Astrocyte (in vitro differentiated cells and primary cell): ENCODE measurements at regions not wholly inside any gene's neighbourhood (a gene's known extent, or its start where the extent isn't known, plus 50 kb on each side); places are given as distances from the start of the nearest gene placed in this dataset.

Source experiments
- DNase-seq: peaks from one replicate; pipeline ENCODE4 v3.0.0-alpha.2; 2010; ENCODE audit warnings: low read depth
- FAIRE-seq: peaks from 2 replicates; lab custom pipeline; 2011; peaks lifted over from hg19 to GRCh38; lab: Jason Lieb, UNC
- H2AFZ ChIP-seq: 2 replicates; pipeline ENCODE4 v1.6.0; 2012; ENCODE audit warnings: low read depth, low read length, inconsistent platforms
- H3K27ac ChIP-seq: 2 replicates; pipeline ENCODE4 v1.5.1; 2011; ENCODE audit warnings: low read depth, low read length, inconsistent platforms
- H3K27me3 ChIP-seq: 2 replicates; pipeline ENCODE4 v1.6.0; 2011; ENCODE audit warnings: low read length, inconsistent platforms; ENCODE audit not compliant: insufficient read depth
- H3K36me3 ChIP-seq: 2 replicates; pipeline ENCODE4 v1.5.1; 2011; ENCODE audit warnings: low read length, inconsistent platforms; ENCODE audit not compliant: insufficient read depth
- H3K4me1 ChIP-seq: 2 replicates; pipeline ENCODE4 v1.5.1; 2011; ENCODE audit warnings: low read length, inconsistent platforms; ENCODE audit not compliant: insufficient read depth
- H3K4me2 ChIP-seq: 2 replicates; pipeline ENCODE4 v1.6.0; 2012; ENCODE audit warnings: low read length, inconsistent platforms
- H3K4me3 ChIP-seq: 2 replicates; pipeline ENCODE4 v1.5.1; 2011; ENCODE audit warnings: low read depth, mild to moderate bottlenecking, low read length, inconsistent platforms; ENCODE audit not compliant: insufficient read depth
- H3K79me2 ChIP-seq: 2 replicates; pipeline ENCODE4 v1.6.0; 2012; ENCODE audit warnings: mild to moderate bottlenecking, low read length, inconsistent platforms; ENCODE audit not compliant: insufficient read depth
- H3K9ac ChIP-seq: 2 replicates; pipeline ENCODE4 v1.6.0; 2012; ENCODE audit warnings: mild to moderate bottlenecking, low read length, inconsistent platforms
- H3K9me3 ChIP-seq: 2 replicates; pipeline ENCODE4 v1.5.1; 2012; ENCODE audit warnings: low read depth, mild to moderate bottlenecking, low read length, inconsistent platforms; ENCODE audit not compliant: insufficient read depth
- H4K20me1 ChIP-seq: 2 replicates; pipeline ENCODE4 v1.6.0; 2012; ENCODE audit warnings: low read length, inconsistent platforms; ENCODE audit not compliant: insufficient read depth
- H3K27ac Mint-ChIP-seq: one replicate; pipeline ENCODE4 v1.8.0; 2021; ENCODE audit warnings: mild to moderate bottlenecking, mixed read lengths; ENCODE audit not compliant: unreplicated experiment
- H3K27me3 Mint-ChIP-seq: one replicate; pipeline ENCODE4 v1.8.0; 2021; ENCODE audit warnings: low read depth, mixed read lengths; ENCODE audit not compliant: unreplicated experiment
- H3K36me3 Mint-ChIP-seq: one replicate; pipeline ENCODE4 v1.8.0; 2021; ENCODE audit warnings: low read depth, mixed read lengths; ENCODE audit not compliant: unreplicated experiment
- H3K4me1 Mint-ChIP-seq: one replicate; pipeline ENCODE4 v1.8.0; 2021; ENCODE audit warnings: low read depth, mixed read lengths; ENCODE audit not compliant: unreplicated experiment
- H3K4me3 Mint-ChIP-seq: one replicate; pipeline ENCODE4 v1.8.0; 2021; ENCODE audit warnings: mild to moderate bottlenecking, moderate library complexity, mixed read lengths; ENCODE audit not compliant: unreplicated experiment
- H3K9me3 Mint-ChIP-seq: one replicate; pipeline ENCODE4 v1.8.0; 2021; ENCODE audit warnings: mild to moderate bottlenecking, mixed read lengths; ENCODE audit not compliant: unreplicated experiment
- EZH2 ChIP-seq: IDR thresholded peaks from 2 replicates; pipeline ENCODE4 v1.6.1; 2012; ENCODE audit warnings: mild to moderate bottlenecking, low read length, inconsistent platforms; ENCODE audit not compliant: insufficient read depth
- TF ChIP-seq, protein P1 (sequence below): IDR thresholded peaks from 2 replicates; pipeline ENCODE4 v1.5.1; 2011; ENCODE audit warnings: low read depth, mild to moderate bottlenecking, inconsistent platforms, low read length, moderate library complexity; ENCODE audit not compliant: insufficient read depth

DNA sequence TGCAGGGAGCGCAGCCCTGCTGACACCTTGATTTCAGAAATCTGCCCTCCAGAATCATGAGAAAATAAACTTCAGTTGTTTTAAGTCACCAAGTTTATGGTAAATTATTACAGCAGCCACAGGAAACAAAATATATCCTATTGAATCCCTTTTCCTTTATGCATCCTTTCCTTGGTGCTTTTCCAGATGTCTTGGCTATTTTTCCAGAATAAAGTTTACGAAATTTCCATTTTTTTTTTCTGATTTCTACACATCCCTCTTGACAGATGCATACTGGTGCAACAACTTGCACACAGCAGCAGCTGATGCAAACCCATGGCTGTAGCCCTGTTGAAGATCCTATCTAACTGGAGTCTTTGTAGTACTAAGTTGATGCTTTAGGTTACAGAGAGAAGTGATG, 111.1 kb upstream of the KCNE2 start:
- no peak for DNase-seq
- Histone ChIP-seq H2AFZ (no peak overlapping the region), H3K4me2 (no peak overlapping the region), H3K4me1 (no peaks in the 10 kb centered on the region), H3K9ac (no peak overlapping the region), H3K27me3 (no peaks in the 10 kb centered on the region), H3K36me3 (no peaks in the 10 kb centered on the region), H3K9me3 (peaks cover 2% of the 10 kb centered on the region), H3K27ac (no peak overlapping the region), H3K4me3 (no peak overlapping the region), H4K20me1 (no peaks in the 10 kb centered on the region), H3K79me2 (no peaks in the 10 kb centered on the region)
- no peak for FAIRE-seq
- TF ChIP-seq, protein P1, sequence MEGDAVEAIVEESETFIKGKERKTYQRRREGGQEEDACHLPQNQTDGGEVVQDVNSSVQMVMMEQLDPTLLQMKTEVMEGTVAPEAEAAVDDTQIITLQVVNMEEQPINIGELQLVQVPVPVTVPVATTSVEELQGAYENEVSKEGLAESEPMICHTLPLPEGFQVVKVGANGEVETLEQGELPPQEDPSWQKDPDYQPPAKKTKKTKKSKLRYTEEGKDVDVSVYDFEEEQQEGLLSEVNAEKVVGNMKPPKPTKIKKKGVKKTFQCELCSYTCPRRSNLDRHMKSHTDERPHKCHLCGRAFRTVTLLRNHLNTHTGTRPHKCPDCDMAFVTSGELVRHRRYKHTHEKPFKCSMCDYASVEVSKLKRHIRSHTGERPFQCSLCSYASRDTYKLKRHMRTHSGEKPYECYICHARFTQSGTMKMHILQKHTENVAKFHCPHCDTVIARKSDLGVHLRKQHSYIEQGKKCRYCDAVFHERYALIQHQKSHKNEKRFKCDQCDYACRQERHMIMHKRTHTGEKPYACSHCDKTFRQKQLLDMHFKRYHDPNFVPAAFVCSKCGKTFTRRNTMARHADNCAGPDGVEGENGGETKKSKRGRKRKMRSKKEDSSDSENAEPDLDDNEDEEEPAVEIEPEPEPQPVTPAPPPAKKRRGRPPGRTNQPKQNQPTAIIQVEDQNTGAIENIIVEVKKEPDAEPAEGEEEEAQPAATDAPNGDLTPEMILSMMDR = no peak
- TF ChIP-seq EZH2 = no peak
- H3K4me1 Mint-ChIP-seq = no peaks in the 10 kb centered on the region
- H3K27me3 Mint-ChIP-seq = peaks cover 3% of the 10 kb centered on the region
- H3K4me3 Mint-ChIP-seq = no peak overlapping the region
- H3K9me3 Mint-ChIP-seq = peaks cover 14% of the 10 kb centered on the region
- H3K36me3 Mint-ChIP-seq = no peaks in the 10 kb centered on the region
- no peak overlapping the region for H3K27ac Mint-ChIP-seq

DNA sequence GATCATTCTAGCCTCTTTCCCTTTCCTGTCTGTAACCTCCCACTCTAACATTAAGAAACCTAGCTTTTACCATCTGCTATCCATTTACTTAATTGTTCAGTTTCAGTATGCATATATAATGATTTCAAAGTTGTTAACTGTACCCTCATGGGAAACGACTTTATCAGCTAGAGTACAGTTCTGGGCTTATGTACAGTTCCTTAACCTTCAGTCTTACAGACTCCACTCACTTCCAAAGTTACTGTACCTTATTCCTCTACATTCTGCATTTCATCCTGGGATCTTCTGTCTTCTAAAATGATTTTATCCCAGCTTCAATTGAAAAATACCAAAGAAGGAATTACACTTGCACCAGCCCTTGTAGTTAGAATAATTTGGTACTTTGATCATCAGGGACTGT, 108.7 kb upstream of the KCNE2 start:
- peaks cover 7% of the 10 kb centered on the region for H3K27me3 Mint-ChIP-seq
- H3K9me3 Mint-ChIP-seq = peaks cover 8% of the 10 kb centered on the region
- H3K4me1 Mint-ChIP-seq = no peaks in the 10 kb centered on the region
- H3K79me2 ChIP-seq = no peaks in the 10 kb centered on the region
- H3K9ac ChIP-seq = no peak overlapping the region
- no peaks in the 10 kb centered on the region for H3K36me3 Mint-ChIP-seq
- no peaks in the 10 kb centered on the region for H3K27me3 ChIP-seq
- H3K27ac Mint-ChIP-seq = no peak overlapping the region
- no peak for DNase-seq
- TF ChIP-seq, protein P1 = no peak
- no peak for TF ChIP-seq EZH2
- FAIRE-seq = no peak
- H3K9me3 ChIP-seq = no peaks in the 10 kb centered on the region
- H3K4me3 Mint-ChIP-seq = no peak overlapping the region
- H3K4me1 ChIP-seq = no peaks in the 10 kb centered on the region
- no peak overlapping the region for H3K4me3 ChIP-seq
- no peak overlapping the region for H3K4me2 ChIP-seq
- no peaks in the 10 kb centered on the region for H3K36me3 ChIP-seq
- H3K27ac ChIP-seq = no peak overlapping the region
- no peaks in the 10 kb centered on the region for H4K20me1 ChIP-seq
- no peak overlapping the region for H2AFZ ChIP-seq

DNA sequence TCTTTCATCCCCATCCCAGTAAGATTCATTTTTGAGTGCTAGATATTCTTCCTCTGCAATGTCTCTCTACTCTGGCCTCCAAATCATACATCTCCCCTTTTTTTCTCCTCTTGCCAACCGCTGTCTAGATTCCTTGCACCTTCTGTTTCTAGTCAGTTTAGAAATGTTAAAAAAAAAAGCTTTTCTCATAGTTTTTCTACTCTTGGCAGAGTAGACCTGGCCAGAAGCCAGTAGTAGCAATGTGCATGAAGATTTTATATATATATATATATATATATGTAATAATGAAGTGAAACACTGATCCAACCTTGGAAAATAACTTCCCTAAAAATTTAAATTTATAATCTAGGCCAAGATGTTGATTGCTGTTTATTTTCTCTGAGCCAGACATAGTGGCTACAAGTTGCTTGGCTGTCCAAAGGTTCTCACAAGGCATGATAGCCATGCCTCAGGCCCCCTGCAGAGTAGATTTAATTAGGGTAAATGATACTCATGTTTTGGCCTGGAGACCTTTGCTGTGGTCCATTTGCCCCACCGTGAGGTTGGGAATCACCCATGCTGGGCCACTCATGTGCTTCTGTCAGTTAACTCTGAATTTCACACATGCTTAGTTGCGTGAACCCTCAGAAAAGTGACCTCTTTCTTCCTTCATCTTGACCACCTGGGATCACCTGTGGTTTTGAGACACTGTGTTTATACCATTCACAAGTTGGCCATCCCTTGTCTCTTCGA, 103.4 kb upstream of the KCNE2 start:
- Histone ChIP-seq H4K20me1 (no peaks in the 10 kb centered on the region), H3K4me1 (no peaks in the 10 kb centered on the region), H3K9me3 (no peaks in the 10 kb centered on the region), H3K27me3 (no peaks in the 10 kb centered on the region), H3K9ac (no peak overlapping the region), H3K4me3 (no peak overlapping the region), H3K36me3 (no peaks in the 10 kb centered on the region), H3K79me2 (no peaks in the 10 kb centered on the region), H3K27ac (no peak overlapping the region), H2AFZ (no peak overlapping the region), H3K4me2 (no peak overlapping the region)
- TF ChIP-seq EZH2 = no peak
- TF ChIP-seq, protein P1 = no peak
- Mint-ChIP-seq H3K4me3 (no peak overlapping the region), H3K27ac (no peak overlapping the region), H3K9me3 (peaks cover 9% of the 10 kb centered on the region), H3K27me3 (peaks cover 7% of the 10 kb centered on the region), H3K4me1 (no peaks in the 10 kb centered on the region), H3K36me3 (peaks cover 5% of the 10 kb centered on the region)
- FAIRE-seq (no peak), DNase-seq (no peak)
